ENCODE measurements at regions not wholly inside any gene's neighbourhood (a gene's known extent, or its start where the extent isn't known, plus 50 kb on each side); places are given as distances from the start of the nearest gene placed in this dataset.

- no peak overlapping the region for H3K27ac ChIP-seq
- no peak overlapping the region for H3K4me3 ChIP-seq
Observed at GRCh38 chr2:75333646-75334045, 134.3 kb upstream of the TACR1 start.

GRCh38 chr2:75328156-75328555, 128.8 kb upstream of the TACR1 start:
- H3K27ac ChIP-seq = peak overlapping the region in 1 of 21 experiments; percentile 68

GRCh38 chr2:75327334-75327733, 128.0 kb upstream of the TACR1 start:
- Histone ChIP-seq H3K4me3 (no peak overlapping the region), H3K27ac (no peak overlapping the region)

More at GRCh38 chr2:75328156-75328555, 128.8 kb upstream of the TACR1 start:
- H3K4me3 ChIP-seq = no peak overlapping the region

GRCh38 chr2:75326645-75327044, 127.3 kb upstream of the TACR1 start:
- Histone ChIP-seq H3K4me3 (no peak overlapping the region), H3K27ac (no peak overlapping the region)

GRCh38 chr2:75325594-75325993, 126.3 kb upstream of the TACR1 start:
- no peak overlapping the region for H3K27ac ChIP-seq
- no peak overlapping the region for H3K4me3 ChIP-seq

- H3K4me3 ChIP-seq = no peak overlapping the region
- no peak overlapping the region for H3K27ac ChIP-seq
Observed at GRCh38 chr2:75324861-75325284, 125.6 kb upstream of the TACR1 start.

- Histone ChIP-seq H3K4me3 (no peak overlapping the region), H3K27ac (no peak overlapping the region)
Observed at GRCh38 chr2:75324141-75324540, 124.8 kb upstream of the TACR1 start.

GRCh38 chr2:75321599-75321922, 122.2 kb upstream of the TACR1 start:
- Histone ChIP-seq H3K4me3 (no peak overlapping the region), H3K27ac (no peak overlapping the region)

- H3K4me3 ChIP-seq = no peak overlapping the region
- H3K27ac ChIP-seq = no peak overlapping the region
Observed at GRCh38 chr2:75320898-75321598, 121.7 kb upstream of the TACR1 start.

- no peak overlapping the region for H3K4me3 ChIP-seq
- H3K27ac ChIP-seq = no peak overlapping the region
Observed at GRCh38 chr2:75319951-75320350, 120.6 kb upstream of the TACR1 start.

GRCh38 chr2:75317802-75318201, 118.5 kb upstream of the TACR1 start:
- Histone ChIP-seq H3K27ac (no peak overlapping the region), H3K4me3 (no peak overlapping the region)

GRCh38 chr2:75317316-75317715, 118.0 kb upstream of the TACR1 start:
- Histone ChIP-seq H3K4me3 (no peak overlapping the region), H3K27ac (no peak overlapping the region)

- Histone ChIP-seq H3K27ac (no peak overlapping the region), H3K4me3 (no peak overlapping the region)
Observed at GRCh38 chr2:75315436-75315835, 116.1 kb upstream of the TACR1 start.

- no peak overlapping the region for H3K27ac ChIP-seq
Observed at GRCh38 chr2:75311993-75312392, 112.7 kb upstream of the TACR1 start.

GRCh38 chr2:75311521-75311920, 112.2 kb upstream of the TACR1 start:
- H3K27ac ChIP-seq = no peak overlapping the region
- H3K4me3 ChIP-seq = no peak overlapping the region

More at GRCh38 chr2:75311993-75312392, 112.7 kb upstream of the TACR1 start:
- no peak overlapping the region for H3K4me3 ChIP-seq

GRCh38 chr2:75310876-75311275, 111.6 kb upstream of the TACR1 start:
- H3K4me3 ChIP-seq = no peak overlapping the region
- no peak overlapping the region for H3K27ac ChIP-seq

- Histone ChIP-seq H3K27ac (no peak overlapping the region), H3K4me3 (no peak overlapping the region)
Observed at GRCh38 chr2:75309596-75310463, 110.5 kb upstream of the TACR1 start.

GRCh38 chr2:75303227-75303626, 103.9 kb upstream of the TACR1 start:
- no peak overlapping the region for H3K4me3 ChIP-seq
- H3K27ac ChIP-seq = no peak overlapping the region

GRCh38 chr2:75294362-75294761, 95.0 kb upstream of the TACR1 start:
- no peak overlapping the region for H3K27ac ChIP-seq
- H3K4me3 ChIP-seq = no peak overlapping the region

GRCh38 chr2:75292826-75293225, 93.5 kb upstream of the TACR1 start:
- Histone ChIP-seq H3K27ac (no peak overlapping the region), H3K4me3 (no peak overlapping the region)

- Histone ChIP-seq H3K27ac (no peak overlapping the region), H3K4me3 (no peak overlapping the region)
Observed at GRCh38 chr2:75290600-75291150, 91.4 kb upstream of the TACR1 start.

Measured in skin epidermis (tissue), 12 donors.